ENCODE measurements at regions not wholly inside any gene's neighbourhood (a gene's known extent, or its start where the extent isn't known, plus 50 kb on each side); places are given as distances from the start of the nearest gene placed in this dataset.

- TF ChIP-seq POLR2A (IDR thresholded peaks at IDR 0.05) (no peak), CTCF (IDR thresholded peaks at IDR 0.05) (no peak), EP300 (IDR thresholded peaks at IDR 0.05) (no peak), POLR2AphosphoS5 (IDR thresholded peaks at IDR 0.05) (no peak)
These were observed 289.6 kb downstream of the NR4A2 start for GRCh38 chr2:156042895-156043294.

All from sigmoid colon (tissue), 4 donors.